Astrocyte (in vitro differentiated cells and primary cell): ENCODE measurements at regions not wholly inside any gene's neighbourhood (a gene's known extent, or its start where the extent isn't known, plus 50 kb on each side); places are given as distances from the start of the nearest gene placed in this dataset.

ENCODE experiments used
- CTCF ChIP-seq: IDR thresholded peaks from 2 replicates; pipeline ENCODE4 v1.5.1; 2011; ENCODE audit warnings: low read depth, mild to moderate bottlenecking, inconsistent platforms, low read length, moderate library complexity; ENCODE audit not compliant: insufficient read depth
- EZH2 ChIP-seq: IDR thresholded peaks from 2 replicates; pipeline ENCODE4 v1.6.1; 2012; ENCODE audit warnings: mild to moderate bottlenecking, low read length, inconsistent platforms; ENCODE audit not compliant: insufficient read depth

DNA sequence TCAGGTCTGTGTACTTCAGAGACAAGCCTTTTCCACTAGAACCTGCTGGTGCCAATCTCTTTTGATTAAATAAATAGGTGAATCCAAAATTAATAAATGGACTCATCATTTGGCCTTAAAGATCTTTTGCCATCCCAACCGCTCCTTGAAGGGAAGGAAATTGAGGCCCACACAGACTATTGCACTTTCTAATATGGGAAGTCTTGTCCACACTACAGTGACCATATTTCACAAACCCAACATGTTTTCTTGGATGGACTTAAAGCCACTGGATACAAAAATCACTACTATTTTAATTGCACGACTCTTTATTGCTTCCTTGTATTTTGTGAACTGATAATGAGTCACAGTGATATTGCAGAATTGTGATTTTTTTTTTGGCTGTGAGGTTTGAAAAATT lies 135.0 kb downstream of the DIRAS2 start:
- TF ChIP-seq CTCF, result no peak
- TF ChIP-seq EZH2, result no peak
